HCT116 (cell line): ENCODE measurements at regions not wholly inside any gene's neighbourhood (a gene's known extent, or its start where the extent isn't known, plus 50 kb on each side); places are given as distances from the start of the nearest gene placed in this dataset.

Experiments used
- CEBPB ChIP-seq: IDR thresholded peaks from 2 replicates; pipeline ENCODE4 v1.6.1; 2012; ENCODE audit warnings: low read depth
- POLR2A ChIP-seq: IDR thresholded peaks from 2 replicates; pipeline ENCODE4 v1.7.0; 2011; ENCODE audit warnings: borderline replicate concordance; ENCODE audit not compliant: insufficient read depth, insufficient read length; ENCODE audit errors: extremely low read depth
- TCF7L2 ChIP-seq: IDR thresholded peaks from 2 replicates; pipeline ENCODE4 v1.7.0; 2011; ENCODE audit warnings: borderline replicate concordance, inconsistent platforms; ENCODE audit not compliant: insufficient read depth, insufficient read length; ENCODE audit errors: extremely low read depth
- TF ChIP-seq, protein P1 (sequence below), 3 experiments: fragments of 200-600 bp in 1 of 3; sonication (generic) in 1 of 3; IDR thresholded peaks in 2 of 3; conservative IDR thresholded peaks in 1 of 3; 2 replicates each; pipeline ENCODE4 v1.5.1; 2012 to 2017; ENCODE audit warnings: low read depth in 2 of 3, low read length in 2 of 3, antibody characterized with exemption in 1 of 3, borderline replicate concordance in 1 of 3, control low read depth in 1 of 3, mild to moderate bottlenecking in 1 of 3, mixed read lengths in 1 of 3, mixed run types in 1 of 3, moderate library complexity in 1 of 3; ENCODE audit not compliant: insufficient read depth in 1 of 3

DNA sequence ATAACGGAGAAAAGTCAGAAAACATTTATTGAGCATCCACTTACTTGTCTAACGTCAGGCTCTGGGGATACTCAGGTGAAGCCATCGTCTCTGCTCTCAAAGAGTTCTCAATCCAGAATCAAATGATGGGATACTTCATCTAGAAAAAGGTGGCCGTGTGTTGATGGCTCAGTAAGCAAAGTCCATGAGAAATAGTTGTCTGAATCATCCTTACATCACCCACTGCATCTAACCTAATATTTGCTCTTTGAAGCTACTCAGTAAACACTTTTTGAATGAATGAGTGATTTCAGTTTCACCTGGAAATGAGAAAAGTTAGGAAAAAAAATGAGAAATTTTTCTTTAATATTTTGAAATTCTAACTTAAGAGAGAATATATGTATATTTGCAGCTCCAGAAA is 155.3 kb upstream of the PKN2 start:
- TF ChIP-seq, protein P1, sequence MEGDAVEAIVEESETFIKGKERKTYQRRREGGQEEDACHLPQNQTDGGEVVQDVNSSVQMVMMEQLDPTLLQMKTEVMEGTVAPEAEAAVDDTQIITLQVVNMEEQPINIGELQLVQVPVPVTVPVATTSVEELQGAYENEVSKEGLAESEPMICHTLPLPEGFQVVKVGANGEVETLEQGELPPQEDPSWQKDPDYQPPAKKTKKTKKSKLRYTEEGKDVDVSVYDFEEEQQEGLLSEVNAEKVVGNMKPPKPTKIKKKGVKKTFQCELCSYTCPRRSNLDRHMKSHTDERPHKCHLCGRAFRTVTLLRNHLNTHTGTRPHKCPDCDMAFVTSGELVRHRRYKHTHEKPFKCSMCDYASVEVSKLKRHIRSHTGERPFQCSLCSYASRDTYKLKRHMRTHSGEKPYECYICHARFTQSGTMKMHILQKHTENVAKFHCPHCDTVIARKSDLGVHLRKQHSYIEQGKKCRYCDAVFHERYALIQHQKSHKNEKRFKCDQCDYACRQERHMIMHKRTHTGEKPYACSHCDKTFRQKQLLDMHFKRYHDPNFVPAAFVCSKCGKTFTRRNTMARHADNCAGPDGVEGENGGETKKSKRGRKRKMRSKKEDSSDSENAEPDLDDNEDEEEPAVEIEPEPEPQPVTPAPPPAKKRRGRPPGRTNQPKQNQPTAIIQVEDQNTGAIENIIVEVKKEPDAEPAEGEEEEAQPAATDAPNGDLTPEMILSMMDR (IDR thresholded peaks at IDR 0.05 in 2 of 3, conservative IDR thresholded peaks at IDR 0.05 in 1 of 3; ENCODE audit: borderline replicate concordance in 1 of 3, insufficient read depth in 1 of 3, low read depth in 2 of 3, low read length in 2 of 3) = no peak
- no peak for TF ChIP-seq TCF7L2
- TF ChIP-seq POLR2A = no peak
- no peak for TF ChIP-seq CEBPB
